Omental fat pad (tissue), 3 donors: ENCODE measurements at regions not wholly inside any gene's neighbourhood (a gene's known extent, or its start where the extent isn't known, plus 50 kb on each side); places are given as distances from the start of the nearest gene placed in this dataset.

Source experiments
- ATAC-seq: fragments of 150-250 bp; one replicate; pipeline ENCODE4 v1.9.1; 2016; ENCODE audit warnings: mild to moderate bottlenecking, moderate library complexity; ENCODE audit not compliant: low FRiP score
- DNase-seq: peaks from one replicate; pipeline ENCODE4 v3.0.0-alpha.2; 2019; ENCODE audit warnings: low spot score
- CTCF ChIP-seq, 3 donors: fragments of 450-650 bp; IDR thresholded peaks; one replicate each; pipeline ENCODE4 v1.5.1; 2016 to 2017; ENCODE audit warnings: antibody characterized with exemption in 3 of 3, mild to moderate bottlenecking in 3 of 3, moderate library complexity in 2 of 3

DNA sequence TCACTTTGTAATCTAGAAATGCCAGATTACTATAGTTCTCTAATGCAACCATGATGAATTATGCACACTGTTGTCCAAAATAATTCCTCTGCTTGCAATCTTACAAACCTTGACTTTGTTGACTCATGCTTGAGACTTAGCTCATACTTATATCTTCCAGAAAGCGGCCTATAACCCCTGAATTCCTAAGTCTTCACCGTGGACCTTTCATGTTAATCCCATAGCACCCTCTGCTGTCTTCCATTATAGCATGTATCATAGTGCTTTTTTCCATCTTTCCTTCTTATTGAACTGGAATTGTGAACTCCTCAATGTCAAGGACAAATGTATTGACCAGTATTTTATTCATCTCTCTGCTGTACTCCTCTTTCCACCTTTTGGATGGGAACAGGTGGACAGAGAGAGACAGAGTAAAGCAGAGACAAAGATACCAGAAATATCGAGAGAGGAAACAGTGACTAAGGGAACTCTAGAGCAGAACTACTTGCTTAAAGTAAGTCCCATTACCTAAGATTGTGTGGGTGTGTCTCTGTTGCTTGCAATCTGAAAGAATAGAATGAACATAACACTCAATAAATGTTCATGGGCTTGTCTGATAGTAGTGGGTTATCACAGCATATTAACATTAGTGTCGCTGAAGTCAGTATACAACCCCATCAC is 110.0 kb downstream of the LURAP1L start:
- no peak for TF ChIP-seq CTCF (IDR thresholded peaks at IDR 0.05)
- DNase-seq (no peak), ATAC-seq (peak; percentile 87)

- ATAC-seq (no peak), DNase-seq (no peak)
- no peak for TF ChIP-seq CTCF (IDR thresholded peaks at IDR 0.05)
Observed at GRCh38 chr9:12889402-12890106, 114.7 kb downstream of the LURAP1L start.

GRCh38 chr9:12891588-12891987 is 116.8 kb downstream of the LURAP1L start:
- TF ChIP-seq CTCF (IDR thresholded peaks at IDR 0.05), result no peak
- ATAC-seq (no peak), DNase-seq (no peak)

GRCh38 chr9:12903316-12903715 is 128.5 kb downstream of the LURAP1L start:
- TF ChIP-seq CTCF (IDR thresholded peaks at IDR 0.05), result no peak
- ATAC-seq (no peak), DNase-seq (no peak)

DNA sequence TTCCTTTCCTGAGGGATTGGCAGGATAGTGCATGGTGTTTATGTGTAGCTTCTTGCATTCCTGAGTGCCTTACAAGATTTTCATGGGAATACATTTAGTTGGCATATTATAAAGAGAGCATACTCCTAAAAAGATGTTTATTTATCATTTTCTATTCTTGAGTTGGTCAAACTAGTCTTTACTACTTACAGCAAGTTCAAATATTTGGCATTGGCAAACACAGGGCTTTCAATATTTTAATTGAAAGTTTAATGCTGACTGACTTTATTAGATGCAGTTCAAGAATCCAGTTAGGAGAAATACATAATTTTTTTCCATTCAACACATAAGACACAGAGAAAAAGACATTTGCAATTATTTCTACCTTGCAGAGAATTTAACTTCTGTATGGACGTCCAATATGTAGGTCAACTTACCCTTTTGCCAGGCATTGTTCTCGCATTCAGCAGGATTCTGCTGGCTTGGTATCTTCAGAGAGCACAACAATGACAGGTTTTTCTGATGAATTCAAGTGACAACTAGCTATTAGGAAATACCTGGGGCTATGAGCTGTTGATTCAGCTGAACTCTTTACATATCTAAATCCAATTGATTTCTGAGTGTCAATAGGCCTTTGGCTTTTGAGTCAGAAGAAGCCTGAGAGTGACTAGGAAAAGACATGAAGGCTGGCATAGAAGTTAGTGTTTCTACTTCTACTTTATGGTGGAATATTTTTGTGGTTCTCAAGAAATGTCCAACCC is 129.6 kb downstream of the LURAP1L start:
- ATAC-seq, result no peak

DNA sequence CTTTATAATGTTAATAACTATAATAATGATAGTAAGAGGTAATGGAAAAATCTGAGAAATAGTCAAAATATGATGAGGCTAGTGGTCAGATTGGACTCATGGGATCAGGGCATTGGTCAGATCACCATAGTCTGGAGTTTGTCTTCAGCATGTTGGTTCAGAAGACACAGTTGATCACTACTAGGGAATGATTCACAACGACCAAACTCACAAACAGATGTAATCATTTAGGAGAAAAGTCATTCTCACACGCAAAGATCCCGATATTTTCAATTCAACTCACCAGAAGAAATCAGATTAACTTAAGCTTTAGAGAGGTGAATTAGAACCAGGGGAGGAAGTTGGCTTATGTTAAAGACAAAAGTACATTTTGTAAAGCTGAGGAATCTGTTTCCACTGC is 131.8 kb downstream of the LURAP1L start:
- ATAC-seq, result no peak
- no peak for DNase-seq
- no peak for TF ChIP-seq CTCF (IDR thresholded peaks at IDR 0.05)

More for the DNA sequence above, 129.6 kb downstream of the LURAP1L start:
- TF ChIP-seq CTCF (IDR thresholded peaks at IDR 0.05), result no peak
- DNase-seq, result no peak
